NCI-H524 treated with DMSO at 0.1 percent for 48 hours (cell line): ENCODE measurements at regions not wholly inside any gene's neighbourhood (a gene's known extent, or its start where the extent isn't known, plus 50 kb on each side); places are given as distances from the start of the nearest gene placed in this dataset.
A peak's percentile ranks its signal among the peaks of the same experiment; 100 is the strongest.

ENCODE experiments used
- DNase-seq: peaks from one replicate; lab custom pipeline; 2025; lab: John Stamatoyannopoulos, UW

DNA sequence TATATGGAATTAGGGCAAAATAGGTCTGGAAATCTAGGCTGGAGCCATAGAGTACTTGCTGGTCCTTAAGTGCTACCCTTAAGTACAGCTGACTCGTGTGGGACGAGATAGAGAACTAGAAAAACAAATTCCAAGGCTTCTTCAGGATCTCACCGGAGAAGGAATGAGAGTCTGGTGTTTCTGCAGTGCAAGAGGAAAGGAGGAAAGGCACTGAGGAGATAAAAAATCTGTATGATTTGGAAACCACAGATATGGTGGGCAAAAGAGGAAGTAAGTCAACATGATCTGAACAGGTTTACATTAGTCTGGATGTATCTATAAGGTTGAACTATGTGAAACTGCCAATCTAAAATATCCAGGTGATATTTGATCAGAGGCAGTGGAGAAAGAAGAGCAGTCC, 134.4 kb upstream of the SOX5 start:
- DNase-seq, result no peak

DNA sequence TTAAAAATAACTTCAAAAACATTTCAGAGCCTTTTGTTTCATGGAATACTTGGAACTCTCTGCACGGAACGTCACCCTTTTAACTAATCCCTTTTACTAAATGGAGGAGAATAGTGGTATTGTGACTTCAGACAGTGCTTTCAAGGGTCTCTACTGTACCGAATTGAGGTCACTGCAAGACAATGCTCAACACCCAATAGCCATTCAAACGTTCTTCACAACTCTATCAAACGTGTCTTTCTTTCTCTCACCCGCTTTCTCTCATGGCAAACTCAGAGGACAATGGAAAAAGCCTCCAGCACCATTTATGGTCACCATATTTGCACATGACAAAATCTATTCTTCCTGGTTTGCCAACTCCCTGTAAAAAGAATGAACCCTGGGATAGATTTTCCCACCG, 132.1 kb upstream of the SOX5 start:
- DNase-seq, result no peak

DNA sequence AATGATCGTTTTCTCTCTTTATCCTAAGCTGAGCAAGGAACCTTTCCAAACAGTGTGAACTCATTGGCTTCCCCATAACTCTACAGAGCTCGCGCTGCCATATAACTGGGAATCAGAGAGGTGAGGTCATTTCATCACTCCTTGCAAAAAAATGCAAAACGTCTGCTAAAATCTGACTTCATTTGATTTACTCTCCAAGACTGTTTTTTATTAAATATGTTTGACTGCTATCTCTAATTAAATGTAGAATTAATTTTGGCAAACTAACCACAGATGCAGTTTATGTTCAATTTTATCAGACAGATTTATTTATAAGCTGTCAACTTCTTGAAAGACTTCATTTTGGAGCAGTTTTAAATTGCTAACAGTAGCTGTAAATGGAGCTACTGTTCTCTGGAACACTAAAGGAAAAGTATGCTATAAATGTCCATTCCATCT, 131.6 kb upstream of the SOX5 start:
- no peak for DNase-seq

DNA sequence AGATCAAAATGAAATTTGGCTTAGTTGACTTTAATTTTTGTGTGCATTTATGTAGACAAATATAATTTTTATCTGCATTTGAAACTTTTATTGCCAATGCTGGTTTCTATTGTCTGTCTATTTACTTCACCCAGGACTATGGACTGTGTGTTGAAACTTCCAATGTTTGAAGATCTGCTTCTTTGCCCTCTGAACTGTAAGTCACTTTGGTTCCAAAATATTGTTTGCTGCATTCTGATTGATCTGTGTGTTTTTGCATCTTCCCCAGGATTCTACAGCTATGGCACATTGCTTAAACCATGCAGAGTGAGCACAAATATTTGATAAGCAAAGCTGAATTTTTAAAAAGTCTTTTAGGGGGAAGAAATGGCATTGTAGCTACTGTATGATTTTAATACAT, 131.0 kb upstream of the SOX5 start:
- DNase-seq, result no peak

DNA sequence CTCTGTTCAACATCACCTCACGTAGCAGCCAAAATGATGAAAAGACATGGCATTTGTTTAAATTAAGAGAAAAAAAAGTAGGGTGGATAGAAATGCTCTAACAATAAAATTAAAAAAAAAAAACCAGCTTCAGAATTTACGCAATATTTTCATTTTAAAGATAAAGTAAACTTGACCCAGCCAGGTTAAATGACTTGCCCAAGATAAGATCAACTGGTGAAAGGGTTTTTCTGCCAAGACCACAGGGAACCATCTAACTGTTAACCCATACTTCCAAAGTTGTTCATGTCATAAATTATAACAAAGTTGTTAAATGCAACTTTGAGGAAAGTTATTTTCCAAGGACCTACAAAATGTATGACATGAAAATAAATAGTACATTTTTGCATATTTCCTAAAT, 129.6 kb upstream of the SOX5 start:
- DNase-seq, result no peak

DNA sequence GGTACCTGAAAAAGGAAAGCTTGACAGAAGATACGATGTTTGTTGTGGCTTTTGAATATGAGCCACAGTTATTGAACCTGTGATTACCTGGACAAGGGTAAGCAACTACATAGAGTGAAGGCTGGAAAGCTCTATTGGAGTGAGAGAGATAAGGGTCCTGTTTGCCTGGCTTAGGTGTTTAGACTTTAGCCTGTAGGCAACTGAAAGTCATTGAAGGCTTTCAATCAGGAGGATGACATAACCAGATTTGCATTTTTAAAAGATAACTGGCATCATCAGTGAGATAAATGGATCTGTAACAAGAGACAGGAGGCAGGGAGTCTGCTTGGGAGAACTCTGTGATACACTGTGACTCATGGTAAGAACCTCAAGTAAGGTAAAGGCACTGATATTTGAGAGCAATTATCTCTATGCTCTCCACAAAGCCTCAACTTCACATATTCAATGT, 128.9 kb upstream of the SOX5 start:
- DNase-seq, result no peak

DNA sequence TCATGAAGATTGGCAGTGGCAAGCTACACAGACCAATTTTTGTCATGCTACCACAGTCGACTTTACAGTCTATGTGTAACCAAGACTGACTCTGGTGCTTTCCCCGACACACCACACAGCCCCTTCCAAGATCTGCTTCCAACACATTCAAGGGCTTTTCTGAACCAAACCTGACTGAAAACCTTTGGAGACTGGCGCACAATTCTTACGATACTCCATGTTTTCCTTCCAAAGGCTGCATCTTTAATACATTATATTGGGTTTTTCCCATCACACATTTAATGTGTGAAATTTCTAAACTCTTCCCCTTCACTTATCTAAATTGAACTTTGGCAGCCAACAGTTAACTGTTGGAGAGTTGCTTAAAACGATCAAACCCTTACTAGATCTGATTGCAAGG, 127.7 kb upstream of the SOX5 start:
- DNase-seq, result no peak

DNA sequence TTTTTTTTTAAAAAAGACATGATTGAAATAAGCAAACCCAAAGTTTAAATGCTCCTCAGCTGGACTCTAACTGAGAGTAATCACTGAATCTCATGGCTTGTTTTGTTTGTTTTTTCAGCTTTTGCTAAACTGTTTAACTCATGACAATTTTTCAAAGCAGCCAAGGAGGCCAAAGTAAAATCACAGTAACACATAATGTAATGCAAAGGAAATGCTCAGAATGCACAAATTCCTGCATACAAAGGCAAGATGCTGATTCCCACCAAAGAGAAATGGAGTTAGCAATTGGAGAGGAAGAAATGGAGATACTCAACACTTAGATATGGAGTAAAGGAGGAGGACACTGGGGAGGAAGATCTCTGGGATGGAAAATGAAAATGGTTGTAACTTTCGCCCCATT, 126.2 kb upstream of the SOX5 start:
- no peak for DNase-seq

DNA sequence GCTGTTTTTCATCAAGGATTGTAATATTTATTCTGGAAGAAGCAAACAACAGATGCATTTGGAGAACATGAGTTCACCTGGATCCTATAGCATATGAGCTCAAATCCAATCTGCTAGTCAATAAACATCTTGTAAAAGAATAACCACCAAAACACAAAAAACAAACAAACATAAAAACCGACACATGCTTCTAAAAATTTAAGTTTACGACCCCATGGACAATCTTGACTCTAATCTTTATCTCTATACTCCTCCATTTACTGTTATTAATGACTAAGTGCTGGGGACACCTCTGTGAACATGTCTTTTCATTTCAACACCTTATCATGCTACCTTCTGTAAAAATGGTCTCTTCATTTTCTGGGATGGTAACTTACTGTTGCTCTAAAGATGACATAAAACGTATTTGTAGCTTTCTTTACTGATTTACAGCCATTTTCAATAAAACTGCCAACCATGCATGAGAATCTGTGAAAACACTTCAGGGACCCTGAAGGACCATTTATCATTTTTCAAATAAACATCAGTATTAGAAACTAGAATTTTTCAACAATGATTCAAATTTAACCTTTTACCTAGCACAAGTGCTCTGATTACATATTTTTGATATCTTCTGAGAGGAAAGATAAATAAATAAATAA, 123.8 kb upstream of the SOX5 start:
- no peak for DNase-seq

DNA sequence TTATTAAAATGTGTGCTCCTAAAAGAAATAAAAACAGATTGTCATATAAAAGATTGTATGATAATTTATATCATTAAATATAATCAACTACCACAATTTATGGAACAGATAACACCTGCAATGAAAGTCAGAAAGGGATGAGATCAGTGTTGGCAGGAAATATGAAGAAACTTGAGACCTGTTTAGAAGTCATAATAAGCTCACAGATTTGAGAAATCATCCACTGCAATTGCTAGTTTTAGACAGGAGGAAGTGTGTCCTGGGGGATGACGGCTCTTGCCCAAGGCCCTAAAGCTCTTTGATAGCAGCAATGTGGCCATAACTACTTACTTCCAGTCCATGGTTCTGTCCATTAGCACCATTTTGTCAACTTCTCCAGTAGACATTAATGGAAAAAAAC, 122.8 kb upstream of the SOX5 start:
- no peak for DNase-seq

DNA sequence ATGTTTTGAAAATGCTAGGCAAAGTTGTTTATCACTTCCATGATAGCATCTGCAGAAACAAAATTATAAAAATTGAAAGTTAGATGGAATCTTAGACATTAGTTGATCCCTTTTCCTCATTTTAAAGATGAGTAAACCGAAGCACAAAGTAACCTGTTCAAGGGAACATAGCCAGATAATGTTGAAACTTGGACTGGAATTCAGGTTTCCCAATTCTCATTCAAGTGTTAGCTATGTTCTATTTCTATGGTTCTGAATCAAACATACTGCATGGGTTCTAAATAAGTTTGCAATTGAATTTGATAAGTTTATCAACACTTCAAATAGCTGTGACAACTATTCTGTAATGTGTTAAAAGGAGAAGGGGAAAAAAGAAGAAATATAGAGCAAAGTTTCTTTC, 122.4 kb upstream of the SOX5 start:
- DNase-seq, result no peak

DNA sequence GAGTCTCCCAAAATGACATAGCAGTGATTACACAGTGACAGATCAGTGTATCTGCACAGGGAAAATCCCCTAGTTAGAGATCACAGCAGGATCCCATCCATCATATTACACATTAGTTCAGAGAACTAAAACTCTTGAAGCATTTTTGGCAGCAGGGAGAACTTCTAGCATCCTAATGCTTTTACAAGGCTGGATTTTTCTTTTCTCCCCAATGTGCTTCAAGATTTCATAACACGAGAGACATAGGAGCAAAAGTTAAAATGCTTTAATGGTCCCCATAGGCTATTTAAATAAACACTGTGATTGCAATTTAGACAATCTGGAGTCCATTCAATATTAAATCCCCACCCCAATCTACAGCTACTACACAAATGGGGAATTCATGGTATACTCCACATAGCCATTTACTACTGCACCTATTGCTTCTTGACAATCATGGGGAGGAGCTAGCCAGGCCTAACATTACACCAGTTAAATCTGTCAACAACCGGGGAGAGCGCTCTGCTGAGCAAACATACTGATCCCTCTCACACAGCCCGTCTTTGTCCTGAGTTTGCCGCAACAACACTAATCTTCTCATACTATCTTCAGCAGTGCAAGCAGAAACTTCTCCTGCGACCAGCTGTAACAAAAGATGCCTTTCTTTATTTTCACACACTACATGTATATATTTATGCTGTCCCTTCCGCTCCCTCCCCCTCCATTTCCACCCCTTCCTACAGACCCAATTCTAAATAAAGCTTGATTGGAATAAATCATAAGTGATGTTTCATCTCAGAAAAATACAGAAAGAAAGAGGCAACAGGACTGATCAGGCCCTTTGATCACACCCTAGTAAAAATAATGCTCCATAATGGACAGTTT, 120.3 kb upstream of the SOX5 start:
- DNase-seq, result no peak

DNA sequence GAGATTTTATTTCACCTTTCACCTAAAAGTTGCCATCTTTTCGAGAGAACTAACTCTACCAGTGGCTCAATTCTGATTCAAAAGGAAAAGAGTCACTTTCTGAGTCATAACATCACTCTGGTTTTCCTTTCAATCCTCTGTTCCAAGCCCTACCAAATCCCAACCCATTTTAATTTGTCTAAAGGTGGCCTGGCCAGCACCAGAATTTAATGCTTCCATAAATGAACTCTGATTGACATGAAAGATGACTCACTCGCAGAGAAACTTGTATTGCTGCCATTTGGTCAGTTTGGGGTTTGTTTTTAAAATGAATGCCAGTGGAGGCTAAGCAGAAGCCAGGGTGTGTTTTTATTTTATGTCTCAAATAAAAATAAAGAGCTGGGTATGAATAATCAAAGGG, 117.4 kb upstream of the SOX5 start:
- no peak for DNase-seq

DNA sequence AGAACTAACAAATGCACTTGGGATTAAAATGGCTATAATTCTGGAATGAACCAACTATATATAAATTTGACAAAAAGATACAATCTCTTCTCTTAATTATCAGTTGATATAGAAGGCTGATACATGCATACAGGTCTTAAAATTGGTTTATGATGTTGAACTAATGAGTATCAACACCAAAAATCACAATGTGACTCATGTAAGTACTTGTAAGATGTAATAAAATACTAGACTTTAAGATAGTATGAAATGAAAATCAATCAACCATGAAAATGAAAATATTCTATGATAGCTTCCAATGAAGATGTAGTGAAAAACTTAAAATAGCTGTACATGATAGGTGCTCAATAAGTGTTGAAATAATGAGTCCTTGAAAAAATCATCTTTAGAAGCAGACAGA, 116.6 kb upstream of the SOX5 start:
- no peak for DNase-seq

DNA sequence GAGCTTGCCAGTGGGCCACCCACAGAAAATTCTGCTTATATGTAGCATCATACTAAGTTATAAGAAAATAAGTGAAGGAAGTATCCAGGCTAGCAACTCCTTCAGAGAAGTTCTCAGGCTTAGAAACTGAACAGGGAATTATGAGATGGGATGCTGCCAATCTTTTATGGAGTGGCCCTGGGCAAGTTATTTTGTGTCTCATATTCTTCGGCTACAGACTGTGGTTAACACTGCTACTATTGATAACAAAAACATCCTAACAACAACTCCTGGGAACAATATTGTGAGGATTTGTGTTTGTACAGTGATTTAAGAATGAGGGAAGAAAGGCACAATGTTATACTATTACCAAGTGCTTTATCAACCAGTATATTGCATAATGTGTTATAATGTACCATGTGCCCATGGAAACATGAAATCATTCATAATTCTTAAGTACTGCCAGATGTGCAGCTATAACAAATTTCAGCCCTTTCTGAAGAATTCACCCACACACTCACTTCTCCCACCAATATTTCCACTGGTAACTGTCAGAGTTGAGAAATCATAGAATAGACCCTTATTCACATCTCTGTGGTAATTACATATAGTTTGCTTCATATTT, 113.3 kb upstream of the SOX5 start:
- DNase-seq, result no peak

DNA sequence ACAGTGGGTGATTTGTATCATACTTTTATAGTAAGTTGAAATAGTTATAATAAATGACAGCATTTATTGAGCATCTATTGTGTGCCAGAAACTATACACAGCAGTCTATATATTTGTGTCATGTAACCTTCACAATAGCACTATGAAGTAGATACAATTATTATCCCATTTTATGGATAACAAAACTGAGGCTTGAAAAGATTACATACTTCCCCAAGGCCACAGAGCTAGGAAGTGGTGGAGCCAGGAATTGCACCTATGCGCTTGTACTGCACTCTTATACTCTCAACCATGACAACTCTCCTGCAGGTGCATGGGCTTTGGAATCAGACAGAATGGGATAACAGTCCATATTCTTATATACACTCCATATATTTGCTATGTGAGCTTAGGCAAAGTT, 110.6 kb upstream of the SOX5 start:
- no peak for DNase-seq

DNA sequence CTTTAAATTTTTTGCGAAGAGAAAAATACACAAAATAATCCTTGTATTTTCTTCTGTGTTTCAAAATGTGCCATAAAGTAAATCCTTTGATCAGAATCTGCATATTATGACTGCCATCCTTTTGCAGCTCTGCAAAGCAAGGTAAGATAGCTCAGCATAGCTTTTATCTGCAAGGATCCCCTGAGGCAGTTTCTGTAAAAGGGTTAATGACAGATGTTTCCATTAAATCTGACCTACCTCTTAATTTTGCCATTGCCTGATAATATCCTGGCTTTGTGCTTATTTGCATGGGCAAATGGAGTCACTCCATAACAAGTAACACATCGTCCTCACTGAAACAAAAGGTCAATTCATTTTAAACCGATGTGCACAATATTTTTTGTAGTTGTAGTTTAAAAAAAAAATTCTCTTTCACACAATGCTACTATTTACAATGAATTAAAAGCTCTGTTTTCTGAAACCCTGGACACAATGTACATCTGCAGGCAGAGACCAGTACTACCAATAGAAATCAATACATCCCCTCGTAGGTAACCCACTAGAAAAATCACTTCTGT, 108.5 kb upstream of the SOX5 start:
- DNase-seq, result peak; percentile 13

DNA sequence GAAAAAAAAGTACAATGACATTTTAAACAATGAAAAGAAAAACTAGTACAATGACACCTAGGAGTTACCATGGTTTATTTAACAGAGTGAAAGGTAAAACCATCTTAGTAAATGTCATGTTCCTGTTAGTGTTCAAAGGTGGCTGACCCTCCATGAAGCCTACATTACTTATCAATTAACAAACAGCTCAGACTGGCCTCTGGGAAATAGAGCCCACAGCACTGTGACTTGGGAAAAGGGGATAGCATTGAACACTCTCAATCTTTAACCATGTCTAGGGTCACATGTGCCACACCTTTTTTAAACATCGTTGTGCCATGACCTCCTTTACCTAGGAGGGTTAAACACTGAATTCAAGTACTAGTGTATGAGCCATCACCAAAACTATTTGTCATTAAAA, 106.3 kb upstream of the SOX5 start:
- DNase-seq, result no peak

DNA sequence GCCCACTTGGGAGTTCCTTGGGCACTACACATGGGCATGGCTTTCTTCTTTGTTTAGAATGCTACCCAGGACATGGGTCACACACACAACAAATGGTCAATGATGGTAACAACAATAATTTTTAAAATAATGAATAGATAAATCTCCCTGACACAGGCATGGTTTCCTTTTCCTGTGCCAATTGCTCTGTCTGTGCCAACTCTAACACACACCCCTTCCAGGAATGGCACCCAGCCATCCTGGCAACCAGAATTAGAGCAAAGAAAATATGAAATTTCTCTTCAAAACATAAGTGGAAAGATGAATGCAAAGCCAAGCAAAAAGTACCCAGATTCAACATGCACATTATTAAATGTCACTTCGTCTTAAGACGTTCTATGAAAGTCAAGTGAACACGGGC, 104.9 kb upstream of the SOX5 start:
- no peak for DNase-seq

DNA sequence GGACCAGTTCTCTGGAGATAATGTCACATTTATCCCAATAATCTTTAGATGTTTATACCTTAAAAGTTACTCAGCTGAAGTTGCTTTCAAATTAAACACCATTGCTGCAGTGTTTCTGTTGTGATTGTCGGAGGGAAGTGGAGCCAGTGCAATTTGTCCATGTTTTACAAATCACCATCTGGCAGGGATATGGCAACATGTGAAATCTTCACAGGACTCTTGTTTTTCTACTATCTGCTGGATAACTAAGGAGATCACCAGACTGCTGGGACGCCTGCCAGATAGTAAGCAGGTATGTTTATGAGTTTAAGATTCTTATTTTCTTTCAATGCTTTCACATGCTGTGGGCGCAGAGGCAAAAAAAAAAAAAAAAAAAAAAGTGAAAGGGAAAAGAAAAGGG, 100.3 kb upstream of the SOX5 start:
- DNase-seq, result peak; percentile 3

DNA sequence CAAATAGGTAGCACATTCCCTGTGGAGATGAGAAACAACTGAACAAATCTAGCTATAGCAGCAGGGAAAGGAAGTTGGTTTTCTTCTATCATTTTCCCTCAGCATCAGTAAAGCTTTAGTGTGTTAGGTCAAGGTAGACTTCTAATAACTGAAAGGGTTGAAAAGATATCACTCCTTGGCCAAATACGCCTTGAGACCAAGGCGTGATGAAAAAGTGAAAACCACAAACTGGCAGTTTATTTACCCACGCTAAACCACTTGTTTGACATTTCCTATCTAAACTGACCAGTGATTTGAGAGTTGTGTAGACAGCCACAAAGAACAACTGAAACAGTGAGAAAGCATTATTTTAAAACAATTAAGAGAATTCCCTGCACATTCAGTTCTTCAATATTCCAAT, 99.6 kb upstream of the SOX5 start:
- DNase-seq, result no peak

DNA sequence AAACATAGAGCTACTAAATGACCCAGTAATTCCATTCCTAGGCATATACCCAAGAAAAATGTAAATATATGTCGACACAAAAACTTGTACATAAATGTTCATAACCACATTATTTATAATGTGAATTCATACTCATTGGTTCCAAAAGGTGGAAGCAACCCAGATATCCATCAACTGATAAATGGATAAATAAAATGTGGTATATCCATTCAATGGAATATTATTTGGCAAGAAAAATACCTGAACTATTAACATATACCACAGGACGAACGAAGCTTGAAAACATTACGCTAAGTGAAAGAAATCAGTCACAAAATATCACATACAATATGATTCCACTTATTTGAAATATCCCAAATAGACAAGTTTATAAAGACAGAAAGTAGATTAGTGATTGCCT, 99.0 kb upstream of the SOX5 start:
- no peak for DNase-seq

DNA sequence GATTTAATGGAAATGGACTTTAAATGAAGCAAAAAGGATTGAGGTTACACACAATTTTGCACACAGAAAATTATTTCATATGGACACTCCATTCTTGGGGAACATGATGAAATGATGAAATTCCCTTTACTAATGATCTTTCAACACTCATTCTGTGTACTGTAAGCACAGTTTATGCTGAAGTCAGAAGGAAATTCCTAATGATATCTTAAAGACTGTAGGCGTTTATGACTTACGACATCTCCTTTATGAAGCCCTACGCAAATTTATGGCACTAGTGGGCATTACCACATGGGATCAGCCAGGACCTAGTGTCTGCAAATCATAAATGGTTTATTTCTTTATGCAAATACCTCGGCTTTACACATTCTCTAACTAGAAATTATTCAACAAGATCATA, 97.9 kb upstream of the SOX5 start:
- no peak for DNase-seq
